SK-N-SH treated with all-trans-retinoic acid at 6 μM for 48 hours (cell line): ENCODE measurements at regions not wholly inside any gene's neighbourhood (a gene's known extent, or its start where the extent isn't known, plus 50 kb on each side); places are given as distances from the start of the nearest gene placed in this dataset.

Source experiments
- OSR1 ChIP-seq: fragments of 250-450 bp; sonication (Bioruptor Pico); IDR thresholded peaks from 2 replicates; pipeline ENCODE4 v1.8.0; 2022; ENCODE audit warnings: moderate library complexity, mild to moderate bottlenecking, inconsistent platforms
- PPARA ChIP-seq: fragments of 250-450 bp; sonication (Bioruptor Pico); IDR thresholded peaks from 2 replicates; pipeline ENCODE4 v1.5.0; 2020; ENCODE audit warnings: mild to moderate bottlenecking, borderline replicate concordance
- RARB ChIP-seq: fragments of 250-450 bp; sonication (Bioruptor Pico); IDR thresholded peaks from 2 replicates; pipeline ENCODE4 v1.8.0; 2021; ENCODE audit warnings: mild to moderate bottlenecking, moderate library complexity
- ZFP3 ChIP-seq: fragments of 250-450 bp; sonication (Bioruptor Pico); IDR thresholded peaks from 2 replicates; pipeline ENCODE4 v1.5.0; 2020; ENCODE audit warnings: mild to moderate bottlenecking, moderate library complexity
- TF ChIP-seq, protein P1 (sequence below): fragments of 250-450 bp; sonication (Bioruptor Pico); IDR thresholded peaks from 2 replicates; pipeline ENCODE4 v1.5.1; 2020; ENCODE audit warnings: low read depth, mild to moderate bottlenecking, moderate library complexity

DNA sequence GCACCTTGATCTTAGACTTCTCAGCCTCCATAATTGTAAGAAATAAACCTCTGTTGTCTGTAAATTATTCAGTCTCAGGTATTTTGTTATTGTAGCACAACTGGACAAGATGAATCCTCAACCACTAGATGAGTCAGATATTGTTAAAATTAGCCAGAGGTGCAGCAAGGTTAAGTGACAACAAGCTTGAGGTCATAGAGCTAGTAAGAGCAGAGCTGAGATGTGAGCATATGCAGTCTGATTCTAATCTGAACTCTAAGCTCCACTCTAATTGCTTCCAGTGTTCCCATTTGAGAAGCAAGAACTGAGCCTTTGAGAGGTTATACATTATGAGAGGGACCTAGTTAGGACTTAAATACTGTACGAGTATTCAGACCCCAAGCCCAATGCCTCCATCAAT is 93.1 kb downstream of the FZD1 start:
- no peak for TF ChIP-seq ZFP3 (CRISPR knock-in tag)
- TF ChIP-seq PPARA (CRISPR knock-in tag): no peak
- no peak for TF ChIP-seq RARB (CRISPR knock-in tag)
- TF ChIP-seq OSR1 (CRISPR knock-in tag): no peak
- TF ChIP-seq, protein P1, sequence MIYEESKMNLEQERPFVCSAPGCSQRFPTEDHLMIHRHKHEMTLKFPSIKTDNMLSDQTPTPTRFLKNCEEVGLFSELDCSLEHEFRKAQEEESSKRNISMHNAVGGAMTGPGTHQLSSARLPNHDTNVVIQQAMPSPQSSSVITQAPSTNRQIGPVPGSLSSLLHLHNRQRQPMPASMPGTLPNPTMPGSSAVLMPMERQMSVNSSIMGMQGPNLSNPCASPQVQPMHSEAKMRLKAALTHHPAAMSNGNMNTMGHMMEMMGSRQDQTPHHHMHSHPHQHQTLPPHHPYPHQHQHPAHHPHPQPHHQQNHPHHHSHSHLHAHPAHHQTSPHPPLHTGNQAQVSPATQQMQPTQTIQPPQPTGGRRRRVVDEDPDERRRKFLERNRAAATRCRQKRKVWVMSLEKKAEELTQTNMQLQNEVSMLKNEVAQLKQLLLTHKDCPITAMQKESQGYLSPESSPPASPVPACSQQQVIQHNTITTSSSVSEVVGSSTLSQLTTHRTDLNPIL (CRISPR knock-in tag): no peak
